H9 (cell line): ENCODE measurements at regions not wholly inside any gene's neighbourhood (a gene's known extent, or its start where the extent isn't known, plus 50 kb on each side); places are given as distances from the start of the nearest gene placed in this dataset.

Experiments used
- DNase-seq: peaks from one replicate; pipeline ENCODE4 v3.0.0-alpha.2; 2017
- H2AFZ ChIP-seq: one replicate; pipeline ENCODE4 v1.6.1; 2013; ENCODE audit warnings: mild to moderate bottlenecking, low read length, control low read depth, moderate library complexity
- H2AK5ac ChIP-seq: 2 replicates; pipeline ENCODE4 v1.6.1; 2013; ENCODE audit warnings: low read length, control low read depth, mixed read lengths; ENCODE audit not compliant: insufficient read length
- H2BK120ac ChIP-seq: one replicate; pipeline ENCODE4 v1.6.1; 2013; ENCODE audit warnings: low read depth, mild to moderate bottlenecking, low read length, control low read depth, inconsistent platforms; ENCODE audit not compliant: poor library complexity, severe bottlenecking
- H2BK12ac ChIP-seq: 2 replicates; pipeline ENCODE4 v1.6.1; 2013; ENCODE audit warnings: low read length, control low read depth, mixed read lengths, low read depth; ENCODE audit not compliant: insufficient read length
- H2BK15ac ChIP-seq: 2 replicates; pipeline ENCODE4 v1.6.1; 2013; ENCODE audit warnings: low read depth, low read length, control low read depth
- H2BK20ac ChIP-seq: one replicate; pipeline ENCODE4 v1.6.1; 2013; ENCODE audit warnings: low read depth, mild to moderate bottlenecking, low read length, control low read depth, inconsistent platforms; ENCODE audit not compliant: poor library complexity, severe bottlenecking
- H2BK5ac ChIP-seq: 2 replicates; pipeline ENCODE4 v1.6.1; 2013; ENCODE audit warnings: low read length, control low read depth, mixed read lengths; ENCODE audit not compliant: insufficient read length
- H3K14ac ChIP-seq: 2 replicates; pipeline ENCODE4 v1.6.1; 2013; ENCODE audit warnings: low read length, control low read depth; ENCODE audit not compliant: insufficient read depth
- H3K18ac ChIP-seq: 2 replicates; pipeline ENCODE4 v1.6.1; 2013; ENCODE audit warnings: low read depth, mild to moderate bottlenecking, mixed read lengths, low read length, control low read depth; ENCODE audit not compliant: insufficient read length
- H3K23ac ChIP-seq: 2 replicates; pipeline ENCODE4 v1.6.1; 2013; ENCODE audit warnings: low read length, control low read depth, mixed read lengths, low read depth; ENCODE audit not compliant: insufficient read length
- H3K23me2 ChIP-seq: 2 replicates; pipeline ENCODE4 v1.6.1; 2013; ENCODE audit warnings: low read depth, mild to moderate bottlenecking, mixed read lengths, low read length, control low read depth; ENCODE audit not compliant: insufficient read length, poor library complexity, severe bottlenecking
- H3K27ac ChIP-seq: 2 replicates; pipeline ENCODE4 v1.5.1; 2013; ENCODE audit warnings: low read length, control low read depth, mixed read lengths, low read depth; ENCODE audit not compliant: insufficient read length
- H3K27me3 ChIP-seq: 2 replicates; pipeline ENCODE4 v1.6.1; 2013; ENCODE audit warnings: low read length, control low read depth, inconsistent platforms; ENCODE audit not compliant: insufficient read depth
- H3K4ac ChIP-seq: 2 replicates; pipeline ENCODE4 v1.6.1; 2013; ENCODE audit warnings: low read depth, mild to moderate bottlenecking, control low read depth, inconsistent platforms, low read length, moderate library complexity
- H3K4me1 ChIP-seq: 2 replicates; pipeline ENCODE4 v1.6.1; 2013; ENCODE audit warnings: low read length, control low read depth, inconsistent platforms; ENCODE audit not compliant: insufficient read depth
- H3K4me2 ChIP-seq: 2 replicates; pipeline ENCODE4 v1.6.1; 2013; ENCODE audit warnings: low read length, control low read depth, mixed read lengths; ENCODE audit not compliant: insufficient read length, insufficient read depth
- H3K56ac ChIP-seq: 2 replicates; pipeline ENCODE4 v1.6.1; 2013; ENCODE audit warnings: low read depth, mild to moderate bottlenecking, mixed read lengths, low read length, control low read depth; ENCODE audit not compliant: insufficient read length
- H3K79me1 ChIP-seq: 2 replicates; pipeline ENCODE4 v1.6.1; 2013; ENCODE audit warnings: low read depth, mild to moderate bottlenecking, moderate library complexity, low read length, control low read depth, inconsistent platforms; ENCODE audit not compliant: insufficient read depth, poor library complexity, severe bottlenecking
- H3K79me2 ChIP-seq: 2 replicates; pipeline ENCODE4 v1.6.1; 2013; ENCODE audit warnings: low read length, control low read depth, inconsistent platforms; ENCODE audit not compliant: insufficient read depth
- H3K9ac ChIP-seq: 2 replicates; pipeline ENCODE4 v1.6.1; 2013; ENCODE audit warnings: low read length, control low read depth, mixed read lengths; ENCODE audit not compliant: insufficient read length; ENCODE audit errors: extremely low read depth
- H3K9me3 ChIP-seq: one replicate; pipeline ENCODE4 v1.6.1; 2013; ENCODE audit warnings: low read depth, low read length, inconsistent platforms; ENCODE audit not compliant: control insufficient read depth
- H3T11ph ChIP-seq: one replicate; pipeline ENCODE4 v1.6.1; 2013; ENCODE audit warnings: mild to moderate bottlenecking, low read length, control low read depth, inconsistent platforms
- H4K20me1 ChIP-seq: one replicate; pipeline ENCODE4 v1.6.1; 2013; ENCODE audit not compliant: control insufficient read depth, insufficient read length, insufficient read depth
- H4K5ac ChIP-seq: 2 replicates; pipeline ENCODE4 v1.6.1; 2013; ENCODE audit warnings: low read depth, mild to moderate bottlenecking, mixed read lengths, low read length, control low read depth; ENCODE audit not compliant: insufficient read length
- H4K8ac ChIP-seq: replicated peaks from 2 replicates; pipeline ENCODE4 v1.6.1; 2013; ENCODE audit warnings: low read length, control low read depth, mixed read lengths, low read depth; ENCODE audit not compliant: insufficient read length
- H4K91ac ChIP-seq: 2 replicates; pipeline ENCODE4 v1.6.1; 2013; ENCODE audit warnings: low read depth, mild to moderate bottlenecking, moderate library complexity, mixed read lengths, low read length, control low read depth; ENCODE audit not compliant: insufficient read length
- H3K27ac Mint-ChIP-seq, 3 experiments: 2 replicates in 2 of 3; 3 replicates in 1 of 3; pipeline ENCODE4 v1.8.0; 2020 to 2021; ENCODE audit warnings: mixed read lengths in 3 of 3, mild to moderate bottlenecking in 1 of 3, moderate library complexity in 1 of 3
- H3K27me3 Mint-ChIP-seq: 2 replicates; pipeline ENCODE4 v1.8.0; 2021; ENCODE audit warnings: low read depth, mild to moderate bottlenecking, moderate library complexity, mixed read lengths
- H3K36me3 Mint-ChIP-seq, 3 experiments: 2 replicates in 2 of 3; 3 replicates in 1 of 3; pipeline ENCODE4 v1.8.0; 2020 to 2021; ENCODE audit warnings: low read depth in 3 of 3, mixed read lengths in 3 of 3; ENCODE audit not compliant: insufficient read depth in 1 of 3
- H3K4me1 Mint-ChIP-seq, 2 experiments: 2 replicates each; pipeline ENCODE4 v1.8.0; 2020; ENCODE audit warnings: mixed read lengths in 2 of 2
- H3K4me3 Mint-ChIP-seq, 2 experiments: 2 replicates in 1 of 2; 3 replicates in 1 of 2; pipeline ENCODE4 v1.8.0; 2020 to 2021; ENCODE audit warnings: mild to moderate bottlenecking in 2 of 2, mixed read lengths in 2 of 2, moderate library complexity in 1 of 2
- H3K9me3 Mint-ChIP-seq, 2 experiments: 2 replicates in 1 of 2; 3 replicates in 1 of 2; pipeline ENCODE4 v1.8.0; 2020; ENCODE audit warnings: mild to moderate bottlenecking in 2 of 2, mixed read lengths in 2 of 2, moderate library complexity in 1 of 2
- TF ChIP-seq, protein P1 (sequence below): fragments of 200-600 bp; sonication (generic); conservative IDR thresholded peaks from 3 replicates; pipeline ENCODE4 v1.8.0; 2021; ENCODE audit warnings: antibody characterized with exemption, mild to moderate bottlenecking

DNA sequence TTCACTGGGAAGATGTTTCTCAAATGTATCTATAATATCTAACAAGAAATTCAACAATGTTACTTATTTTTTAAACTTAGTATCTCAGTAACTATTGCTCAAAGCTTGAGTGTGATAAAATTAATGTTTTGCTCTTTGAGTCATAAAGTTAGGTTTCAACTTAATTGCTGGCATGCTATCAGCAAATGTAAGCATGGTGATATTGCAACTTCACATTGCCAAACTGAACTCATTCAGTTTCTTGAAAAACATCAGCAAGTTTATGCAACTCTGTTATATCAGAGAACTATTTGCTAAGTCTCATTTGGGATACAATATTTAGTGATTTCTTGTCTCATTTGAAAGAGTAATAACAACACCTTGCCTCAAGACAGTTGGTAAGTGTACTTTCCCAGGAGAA is 91.2 kb upstream of the KLF3 start:
- no peak overlapping the region for H3K9ac ChIP-seq
- Mint-ChIP-seq H3K27ac (no peak overlapping the region), H3K4me1 (peaks cover 0 to 4% of the 10 kb centered on the region in 2 experiments; a peak in 1 of 4 replicates), H3K4me3 (no peak overlapping the region), H3K27me3 (no peaks in the 10 kb centered on the region; the same call in none of the 2 replicates), H3K36me3 (no peaks in the 10 kb centered on the region), H3K9me3 (no peaks in the 10 kb centered on the region)
- no peak overlapping the region for H2BK20ac ChIP-seq
- H2BK12ac ChIP-seq: no peak overlapping the region
- H3K23ac ChIP-seq: no peak overlapping the region
- H3K4ac ChIP-seq: no peak overlapping the region
- no peak overlapping the region for H2AK5ac ChIP-seq
- no peak overlapping the region for H3T11ph ChIP-seq
- H3K9me3 ChIP-seq: peaks cover 4% of the 10 kb centered on the region
- DNase-seq: no peak
- H3K27me3 ChIP-seq: no peaks in the 10 kb centered on the region
- no peak overlapping the region for H3K4me2 ChIP-seq
- no peak overlapping the region for H3K56ac ChIP-seq
- no peaks in the 10 kb centered on the region for H3K23me2 ChIP-seq
- no peak overlapping the region for H4K91ac ChIP-seq
- H2BK120ac ChIP-seq: no peak overlapping the region
- H4K8ac ChIP-seq: no peak overlapping the region
- TF ChIP-seq, protein P1, sequence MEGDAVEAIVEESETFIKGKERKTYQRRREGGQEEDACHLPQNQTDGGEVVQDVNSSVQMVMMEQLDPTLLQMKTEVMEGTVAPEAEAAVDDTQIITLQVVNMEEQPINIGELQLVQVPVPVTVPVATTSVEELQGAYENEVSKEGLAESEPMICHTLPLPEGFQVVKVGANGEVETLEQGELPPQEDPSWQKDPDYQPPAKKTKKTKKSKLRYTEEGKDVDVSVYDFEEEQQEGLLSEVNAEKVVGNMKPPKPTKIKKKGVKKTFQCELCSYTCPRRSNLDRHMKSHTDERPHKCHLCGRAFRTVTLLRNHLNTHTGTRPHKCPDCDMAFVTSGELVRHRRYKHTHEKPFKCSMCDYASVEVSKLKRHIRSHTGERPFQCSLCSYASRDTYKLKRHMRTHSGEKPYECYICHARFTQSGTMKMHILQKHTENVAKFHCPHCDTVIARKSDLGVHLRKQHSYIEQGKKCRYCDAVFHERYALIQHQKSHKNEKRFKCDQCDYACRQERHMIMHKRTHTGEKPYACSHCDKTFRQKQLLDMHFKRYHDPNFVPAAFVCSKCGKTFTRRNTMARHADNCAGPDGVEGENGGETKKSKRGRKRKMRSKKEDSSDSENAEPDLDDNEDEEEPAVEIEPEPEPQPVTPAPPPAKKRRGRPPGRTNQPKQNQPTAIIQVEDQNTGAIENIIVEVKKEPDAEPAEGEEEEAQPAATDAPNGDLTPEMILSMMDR: no peak
- H2BK15ac ChIP-seq: no peak overlapping the region
- H2AFZ ChIP-seq: no peak overlapping the region
- no peak overlapping the region for H3K27ac ChIP-seq
- no peaks in the 10 kb centered on the region for H3K79me1 ChIP-seq
- no peak overlapping the region for H3K14ac ChIP-seq
- H3K4me1 ChIP-seq: no peaks in the 10 kb centered on the region
- no peak overlapping the region for H4K5ac ChIP-seq
- no peaks in the 10 kb centered on the region for H3K79me2 ChIP-seq
- no peaks in the 10 kb centered on the region for H4K20me1 ChIP-seq
- no peak overlapping the region for H3K18ac ChIP-seq
- H2BK5ac ChIP-seq: no peak overlapping the region
